ENCODE measurements at regions not wholly inside any gene's neighbourhood (a gene's known extent, or its start where the extent isn't known, plus 50 kb on each side); places are given as distances from the start of the nearest gene placed in this dataset.

DNA sequence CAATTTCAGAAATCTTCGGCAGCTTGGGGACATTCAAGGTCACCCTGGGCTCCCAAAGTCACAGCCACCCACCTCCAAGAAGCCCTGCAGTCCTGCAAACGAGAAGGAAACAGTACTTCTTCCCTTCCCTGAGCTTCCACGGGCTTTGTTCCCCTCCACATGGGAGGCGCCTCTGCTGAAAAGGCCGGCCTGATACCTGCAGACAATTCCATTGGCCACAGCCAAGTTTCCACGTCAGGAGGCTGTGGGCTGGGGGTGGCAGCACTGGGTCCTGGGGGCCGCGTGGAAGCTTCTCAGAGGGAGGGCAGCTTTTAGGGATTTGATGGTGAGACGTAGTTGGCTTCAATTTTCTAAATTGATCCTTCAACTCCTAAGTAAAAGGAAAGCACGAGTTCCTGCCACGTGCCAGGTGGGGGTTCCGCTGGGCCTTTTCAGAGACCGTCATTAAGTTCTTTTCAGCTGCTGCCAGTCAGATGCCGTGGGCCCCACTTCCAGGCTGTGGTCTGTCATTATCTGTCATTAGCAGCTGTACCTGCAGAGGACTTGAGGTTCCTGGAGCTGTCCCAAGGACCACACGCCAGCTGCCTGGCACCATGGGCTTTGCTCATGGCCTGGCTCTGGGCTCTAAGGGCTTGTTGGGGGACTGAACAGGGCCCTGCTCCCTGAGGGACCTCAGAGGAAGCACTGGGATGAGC is 98.7 kb downstream of the CRYAA start:
- CTCF ChIA-PET = interaction anchor here (1.9 to 2.5 kb wide), 2 partner anchors 10 to 56 kb away, joined by 5 to 11 read pairs; no protein-coding TSS in a partner anchor

More for the DNA sequence above, 98.7 kb downstream of the CRYAA start:
- no peak for DNase-seq (ENCODE audit: low spot score)
- Mint-ChIP-seq H3K4me1 (no peaks in the 10 kb centered on the region), H3K36me3 (0 out of 2 replicates have a peak, but pooled peaks cover 2% of the 10 kb centered on the region), H3K27me3 (ENCODE audit: low read depth) (no peaks in the 10 kb centered on the region), H3K4me3 (no peak overlapping the region), H3K27ac (no peak overlapping the region), H3K9me3 (peaks cover 4% of the 10 kb centered on the region)
- TF ChIP-seq ZNF532 (CRISPR knock-in tag; IDR thresholded peaks at IDR 0.05; ENCODE audit: borderline replicate concordance) = no peak
- TF ChIP-seq ZNF396 (CRISPR knock-in tag; IDR thresholded peaks at IDR 0.05; ENCODE audit: borderline replicate concordance) = no peak
- no peak for TF ChIP-seq EMX1 (CRISPR knock-in tag; IDR thresholded peaks at IDR 0.05)
- TF ChIP-seq NFE2L1 (CRISPR knock-in tag; IDR thresholded peaks at IDR 0.05) = no peak
- TF ChIP-seq CREB1 (CRISPR knock-in tag; IDR thresholded peaks at IDR 0.05) = no peak
- TF ChIP-seq FOXJ3 (CRISPR knock-in tag; IDR thresholded peaks at IDR 0.05; ENCODE audit: borderline replicate concordance) = no peak
- no peak for TF ChIP-seq ZNF219 (CRISPR knock-in tag; IDR thresholded peaks at IDR 0.05; ENCODE audit: borderline replicate concordance)
- TF ChIP-seq, protein P1, sequence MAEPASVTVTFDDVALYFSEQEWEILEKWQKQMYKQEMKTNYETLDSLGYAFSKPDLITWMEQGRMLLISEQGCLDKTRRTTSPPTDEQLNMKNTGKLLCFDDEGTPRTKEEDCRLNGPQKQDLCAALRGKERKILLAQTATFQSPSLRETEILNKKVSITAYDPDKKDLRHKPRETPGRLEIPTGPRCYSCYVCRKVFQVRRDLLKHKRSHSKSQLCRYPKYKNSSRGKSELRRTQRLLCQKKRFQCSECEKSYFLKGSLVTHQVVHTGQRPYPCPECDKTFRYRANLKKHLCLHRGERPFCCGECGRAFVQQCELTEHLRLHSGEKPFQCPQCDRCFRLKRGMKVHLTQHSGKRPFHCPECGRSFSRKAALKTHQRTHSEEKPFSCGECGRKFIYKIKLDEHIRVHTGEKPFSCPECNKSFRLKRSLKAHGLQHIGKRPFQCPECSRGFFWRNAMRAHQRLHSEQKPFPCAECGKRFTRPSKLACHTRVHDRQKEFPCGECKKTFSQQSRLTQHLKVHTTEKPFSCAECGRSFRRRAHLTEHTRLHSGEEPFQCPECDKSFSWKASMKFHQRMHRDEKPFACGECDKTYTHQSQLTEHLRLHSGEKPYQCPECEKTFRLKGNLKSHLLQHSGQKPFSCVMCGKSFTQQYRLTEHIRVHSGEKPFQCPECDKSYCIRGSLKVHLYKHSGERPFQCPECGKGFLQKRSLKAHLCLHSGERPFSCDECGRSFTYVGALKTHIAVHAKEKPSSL (CRISPR knock-in tag; conservative IDR thresholded peaks at IDR 0.05) = no peak
- no peak for TF ChIP-seq CDX4 (CRISPR knock-in tag; IDR thresholded peaks at IDR 0.05; ENCODE audit: borderline replicate concordance)
- TF ChIP-seq FOXP4 (CRISPR knock-in tag; IDR thresholded peaks at IDR 0.05) = no peak
- TF ChIP-seq E2F4 (CRISPR knock-in tag; IDR thresholded peaks at IDR 0.05; ENCODE audit: borderline replicate concordance, low read depth) = no peak
- TF ChIP-seq, protein P2, sequence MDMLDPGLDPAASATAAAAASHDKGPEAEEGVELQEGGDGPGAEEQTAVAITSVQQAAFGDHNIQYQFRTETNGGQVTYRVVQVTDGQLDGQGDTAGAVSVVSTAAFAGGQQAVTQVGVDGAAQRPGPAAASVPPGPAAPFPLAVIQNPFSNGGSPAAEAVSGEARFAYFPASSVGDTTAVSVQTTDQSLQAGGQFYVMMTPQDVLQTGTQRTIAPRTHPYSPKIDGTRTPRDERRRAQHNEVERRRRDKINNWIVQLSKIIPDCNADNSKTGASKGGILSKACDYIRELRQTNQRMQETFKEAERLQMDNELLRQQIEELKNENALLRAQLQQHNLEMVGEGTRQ (CRISPR knock-in tag; IDR thresholded peaks at IDR 0.05) = no peak
- TF ChIP-seq OVOL2 (CRISPR knock-in tag; IDR thresholded peaks at IDR 0.05; ENCODE audit: borderline replicate concordance) = no peak
- no peak for TF ChIP-seq ZBTB43 (CRISPR knock-in tag; IDR thresholded peaks at IDR 0.05)
- no peak for TF ChIP-seq TEAD1 (CRISPR knock-in tag; IDR thresholded peaks at IDR 0.05)
- no peak for ATAC-seq
- POLR2A ChIA-PET = no interaction called here

Data from WTC11 (cell line).